ENCODE measurements at regions not wholly inside any gene's neighbourhood (a gene's known extent, or its start where the extent isn't known, plus 50 kb on each side); places are given as distances from the start of the nearest gene placed in this dataset.
"Not testable (repeated sequence)": the region's sequence is repeated elsewhere in the genome, so short reads cannot be mapped to it uniquely, and the experiment has no call there.

DNA sequence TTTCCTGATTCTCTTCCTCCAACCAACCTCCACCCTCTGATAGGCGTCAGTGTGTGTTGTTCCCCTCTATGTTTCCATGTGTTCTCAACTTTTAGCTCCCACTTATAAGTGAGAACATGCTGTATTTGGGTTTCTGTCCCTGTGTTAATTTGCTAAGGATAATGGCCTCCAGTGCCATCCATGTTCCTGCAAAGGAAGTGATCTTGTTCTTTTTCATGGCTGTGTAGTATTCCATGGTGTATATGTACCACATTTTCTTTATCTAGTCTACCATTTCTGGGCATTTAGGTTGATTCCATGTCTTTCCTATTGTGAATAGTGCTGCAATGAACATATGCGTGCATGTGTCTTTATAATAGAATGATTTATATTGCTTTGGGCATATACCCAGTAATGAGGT, 107.1 kb upstream of the CPHXL start:
- H3K36me3 Mint-ChIP-seq = peaks cover 0 to 12% (median 3%) of the 10 kb centered on the region in 5 donors

DNA sequence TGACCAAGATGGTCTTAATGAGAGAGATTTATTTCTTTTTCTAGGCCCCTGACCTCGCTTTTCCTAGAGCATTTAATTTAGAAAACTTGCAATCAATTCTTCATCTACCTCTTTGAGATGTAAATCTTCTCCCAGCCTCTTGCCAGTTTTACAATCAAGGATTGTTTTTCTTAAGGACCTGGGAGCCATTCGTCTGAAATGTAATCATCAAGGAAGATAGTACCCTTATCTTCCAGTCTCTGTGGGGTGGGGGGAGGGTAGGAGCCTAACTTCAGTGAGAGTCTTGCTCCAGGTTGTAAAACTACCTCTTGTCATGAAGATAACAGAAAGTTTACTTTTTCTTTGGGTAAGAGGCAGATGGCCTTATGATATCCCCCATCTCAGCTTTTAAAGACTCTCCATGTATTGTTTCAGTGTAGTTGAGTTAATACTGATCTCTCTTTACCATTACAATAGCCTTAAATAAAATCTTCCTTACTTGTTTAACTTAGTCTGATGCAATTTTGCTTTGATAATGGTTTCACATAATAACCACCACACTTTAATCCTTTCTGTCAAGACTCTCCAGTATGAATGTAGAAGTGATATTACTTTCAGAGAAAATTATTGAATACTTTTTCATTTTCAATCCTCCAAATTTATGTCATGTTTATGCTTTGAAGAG, 110.2 kb upstream of the CPHXL start:
- peaks cover 0 to 42% (median 19%) of the 10 kb centered on the region in 11 donors for H3K9me3 Mint-ChIP-seq
- H3K27me3 Mint-ChIP-seq = peaks cover 0 to 61% (median 33%) of the 10 kb centered on the region in 5 donors
- no peak for DNase-seq
- CTCF ChIA-PET = no interaction called here
- ATAC-seq = no peak
- H3K4me3 Mint-ChIP-seq = no peak overlapping the region
- no peaks in the 10 kb centered on the region for H3K4me1 Mint-ChIP-seq
- no peaks in the 10 kb centered on the region for H3K27me3 ChIP-seq (ENCODE audit: control insufficient read depth in 2 of 2, insufficient read depth in 2 of 2, low read length in 2 of 2)
- POLR2A ChIA-PET = no interaction called here
- no peak overlapping the region for H3K27ac ChIP-seq (ENCODE audit: low read depth, low read length)
- no peaks in the 10 kb centered on the region for H3K36me3 ChIP-seq (ENCODE audit: control insufficient read depth in 2 of 3, insufficient read depth in 3 of 3, low read length in 3 of 3)
- H3K4me3 ChIP-seq (ENCODE audit: low read length) = no peak overlapping the region
- H3K4me1 ChIP-seq (ENCODE audit: control insufficient read depth in 2 of 2, insufficient read depth in 2 of 2, low read length in 2 of 2) = no peaks in the 10 kb centered on the region
- no peaks in the 10 kb centered on the region for H3K9me3 ChIP-seq (ENCODE audit: control insufficient read depth in 2 of 3, low read length in 3 of 3)
- H3K36me3 Mint-ChIP-seq = peaks cover 0 to 12% (median 3%) of the 10 kb centered on the region in 5 donors
- intact Hi-C loops (cut with micrococcal nuclease) = no loop called here
- H3K27ac Mint-ChIP-seq = no peak overlapping the region

More for the DNA sequence above, 107.1 kb upstream of the CPHXL start:
- H3K27me3 ChIP-seq (ENCODE audit: control insufficient read depth in 2 of 2, insufficient read depth in 2 of 2, low read length in 2 of 2); H3K27ac Mint-ChIP-seq; H3K4me3 Mint-ChIP-seq; H3K4me3 ChIP-seq (ENCODE audit: low read length); ATAC-seq; POLR2A ChIA-PET; H3K4me1 ChIP-seq (ENCODE audit: control insufficient read depth in 2 of 2, insufficient read depth in 2 of 2, low read length in 2 of 2); H3K4me1 Mint-ChIP-seq; H3K27ac ChIP-seq (ENCODE audit: low read depth, low read length); intact Hi-C loops (cut with micrococcal nuclease); H3K36me3 ChIP-seq (ENCODE audit: control insufficient read depth in 2 of 3, insufficient read depth in 3 of 3, low read length in 3 of 3); H3K9me3 ChIP-seq (ENCODE audit: control insufficient read depth in 2 of 3, low read length in 3 of 3); DNase-seq; CTCF ChIA-PET: not testable (repeated sequence)
- peaks cover 0 to 83% (median 32%) of the 10 kb centered on the region in 5 donors for H3K27me3 Mint-ChIP-seq
- H3K9me3 Mint-ChIP-seq = peaks cover 6 to 67% (median 24%) of the 10 kb centered on the region in 11 donors

DNA sequence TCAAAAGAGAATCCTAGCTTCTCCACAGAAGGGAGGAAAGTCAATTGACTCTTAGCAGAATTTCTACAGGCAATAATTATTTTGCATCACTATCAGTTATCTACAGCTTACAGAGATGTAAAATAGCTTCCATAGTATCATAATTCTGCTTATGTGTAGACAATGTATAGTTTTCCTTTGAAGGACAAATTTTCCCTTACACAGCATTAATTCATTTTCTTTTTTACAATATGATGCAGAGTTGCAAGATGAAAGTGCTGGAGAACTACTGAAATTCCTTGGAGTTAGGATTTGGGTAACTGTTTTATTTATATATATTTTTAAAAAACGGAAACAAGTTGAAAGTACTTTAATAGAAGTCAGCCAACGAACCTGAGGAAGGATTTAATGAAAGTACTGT, 111.0 kb upstream of the CPHXL start:
- CTCF ChIA-PET = no interaction called here
- Histone ChIP-seq H3K27me3 (ENCODE audit: control insufficient read depth in 2 of 2, insufficient read depth in 2 of 2, low read length in 2 of 2) (no peaks in the 10 kb centered on the region), H3K9me3 (ENCODE audit: control insufficient read depth in 2 of 3, low read length in 3 of 3) (no peaks in the 10 kb centered on the region), H3K27ac (ENCODE audit: low read depth, low read length) (no peak overlapping the region), H3K4me1 (ENCODE audit: control insufficient read depth in 2 of 2, insufficient read depth in 2 of 2, low read length in 2 of 2) (no peaks in the 10 kb centered on the region), H3K4me3 (ENCODE audit: low read length) (no peak overlapping the region), H3K36me3 (ENCODE audit: control insufficient read depth in 2 of 3, insufficient read depth in 3 of 3, low read length in 3 of 3) (no peaks in the 10 kb centered on the region)
- no peaks in the 10 kb centered on the region for H3K4me1 Mint-ChIP-seq
- peaks cover 0 to 35% (median 17%) of the 10 kb centered on the region in 11 donors for H3K9me3 Mint-ChIP-seq
- H3K27me3 Mint-ChIP-seq = peaks cover 0 to 55% (median 35%) of the 10 kb centered on the region in 5 donors
- peaks cover 0 to 12% (median 3%) of the 10 kb centered on the region in 5 donors for H3K36me3 Mint-ChIP-seq
- DNase-seq (no peak), ATAC-seq (no peak)
- no peak overlapping the region for H3K27ac Mint-ChIP-seq
- no peak overlapping the region for H3K4me3 Mint-ChIP-seq
- intact Hi-C loops (cut with micrococcal nuclease) = no loop called here
- POLR2A ChIA-PET = no interaction called here

DNA sequence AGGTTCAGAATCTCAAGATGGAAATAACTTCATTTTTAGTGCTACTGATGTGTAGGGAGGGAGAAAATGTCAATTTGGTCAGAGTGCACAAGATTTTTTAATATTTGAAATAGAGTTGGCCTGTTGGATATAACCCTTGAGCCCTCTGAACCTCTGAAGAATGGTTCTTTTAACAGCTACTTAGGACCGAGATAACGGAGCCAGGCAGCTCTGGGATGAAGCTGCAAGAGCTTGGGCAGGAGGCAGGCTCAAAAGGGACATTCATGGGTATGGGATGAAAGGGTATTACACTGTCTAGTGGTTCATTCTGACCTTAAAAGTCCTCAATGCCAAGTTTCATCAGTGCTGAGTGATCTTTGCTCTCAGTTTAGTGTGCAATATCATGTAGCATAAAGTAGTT, 111.4 kb upstream of the CPHXL start:
- Histone ChIP-seq H3K4me1 (ENCODE audit: control insufficient read depth in 2 of 2, insufficient read depth in 2 of 2, low read length in 2 of 2) (no peaks in the 10 kb centered on the region), H3K27me3 (ENCODE audit: control insufficient read depth in 2 of 2, insufficient read depth in 2 of 2, low read length in 2 of 2) (no peaks in the 10 kb centered on the region), H3K27ac (ENCODE audit: low read depth, low read length) (no peak overlapping the region), H3K9me3 (ENCODE audit: control insufficient read depth in 2 of 3, low read length in 3 of 3) (no peaks in the 10 kb centered on the region), H3K36me3 (ENCODE audit: control insufficient read depth in 2 of 3, insufficient read depth in 3 of 3, low read length in 3 of 3) (no peaks in the 10 kb centered on the region), H3K4me3 (ENCODE audit: low read length) (no peak overlapping the region)
- Mint-ChIP-seq H3K36me3 (peaks cover 0 to 12% (median 3%) of the 10 kb centered on the region in 5 donors), H3K27ac (no peak overlapping the region), H3K4me1 (no peaks in the 10 kb centered on the region), H3K27me3 (peaks cover 0 to 53% (median 35%) of the 10 kb centered on the region in 5 donors), H3K9me3 (peaks cover 0 to 30% (median 13%) of the 10 kb centered on the region in 11 donors), H3K4me3 (no peak overlapping the region)
- POLR2A ChIA-PET = no interaction called here
- CTCF ChIA-PET = no interaction called here
- intact Hi-C loops (cut with micrococcal nuclease) = no loop called here
- ATAC-seq = no peak
- no peak for DNase-seq

DNA sequence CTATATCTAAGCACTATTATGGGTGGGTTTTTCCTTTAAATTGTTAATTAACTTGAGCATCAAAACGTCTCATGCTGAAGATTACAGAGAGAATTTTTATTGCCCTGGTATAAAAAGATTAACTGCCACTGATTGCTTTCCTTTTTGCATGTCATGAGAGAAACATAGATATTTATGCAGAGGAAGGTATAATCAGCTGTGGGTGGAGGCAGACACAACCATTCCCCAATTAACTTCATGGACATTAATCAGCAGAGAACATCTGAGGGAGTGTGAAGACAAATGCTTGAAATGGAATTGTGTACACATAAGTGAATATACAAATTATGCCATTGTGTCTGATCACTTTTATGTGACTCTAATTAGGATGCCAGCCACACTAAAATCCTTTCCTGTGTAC, 115.2 kb upstream of the CPHXL start:
- H3K27ac ChIP-seq (ENCODE audit: low read depth, low read length) = no peak overlapping the region
- no peaks in the 10 kb centered on the region for H3K36me3 ChIP-seq (ENCODE audit: control insufficient read depth in 2 of 3, insufficient read depth in 3 of 3, low read length in 3 of 3)
- no peaks in the 10 kb centered on the region for H3K4me1 ChIP-seq (ENCODE audit: control insufficient read depth in 2 of 2, insufficient read depth in 2 of 2, low read length in 2 of 2)
- H3K36me3 Mint-ChIP-seq = no peaks in the 10 kb centered on the region
- H3K27me3 Mint-ChIP-seq = peaks cover 0 to 24% (median 10%) of the 10 kb centered on the region in 5 donors
- H3K27me3 ChIP-seq (ENCODE audit: control insufficient read depth in 2 of 2, insufficient read depth in 2 of 2, low read length in 2 of 2) = no peaks in the 10 kb centered on the region
- ATAC-seq = no peak
- no peak for DNase-seq
- peaks cover 0 to 4% (median 0%) of the 10 kb centered on the region in 11 donors for H3K9me3 Mint-ChIP-seq
- H3K4me1 Mint-ChIP-seq = no peaks in the 10 kb centered on the region
- POLR2A ChIA-PET = no interaction called here
- no peaks in the 10 kb centered on the region for H3K9me3 ChIP-seq (ENCODE audit: control insufficient read depth in 2 of 3, low read length in 3 of 3)
- no peak overlapping the region for H3K4me3 ChIP-seq (ENCODE audit: low read length)
- CTCF ChIA-PET = no interaction called here
- H3K4me3 Mint-ChIP-seq = no peak overlapping the region
- H3K27ac Mint-ChIP-seq = no peak overlapping the region
- intact Hi-C loops (cut with micrococcal nuclease) = no loop called here

DNA sequence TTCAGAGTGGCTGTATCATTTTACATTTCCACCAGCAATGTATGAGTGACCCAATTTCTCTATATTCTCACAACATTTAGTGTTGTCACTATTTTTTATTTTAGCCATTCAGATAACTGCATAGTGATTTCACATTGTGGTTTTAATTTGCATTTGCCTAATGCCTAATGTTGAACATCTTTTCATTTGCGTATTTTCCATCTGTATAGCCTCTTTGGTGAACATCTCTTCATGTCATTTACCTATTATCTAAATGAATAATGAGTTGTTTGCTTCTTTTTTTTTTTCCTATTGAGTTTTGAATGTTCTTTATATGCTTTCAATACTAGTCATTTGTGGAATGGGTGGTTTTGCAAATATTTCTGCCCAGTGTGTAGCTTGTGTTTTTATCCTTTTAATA, 120.9 kb upstream of the CPHXL start:
- Histone ChIP-seq H3K27me3 (ENCODE audit: control insufficient read depth in 2 of 2, insufficient read depth in 2 of 2, low read length in 2 of 2) (no peaks in the 10 kb centered on the region), H3K36me3 (ENCODE audit: control insufficient read depth in 2 of 3, insufficient read depth in 3 of 3, low read length in 3 of 3) (no peaks in the 10 kb centered on the region), H3K9me3 (ENCODE audit: control insufficient read depth in 2 of 3, low read length in 3 of 3) (no peaks in the 10 kb centered on the region), H3K27ac (ENCODE audit: low read depth, low read length) (no peak overlapping the region), H3K4me3 (ENCODE audit: low read length) (no peak overlapping the region), H3K4me1 (ENCODE audit: control insufficient read depth in 2 of 2, insufficient read depth in 2 of 2, low read length in 2 of 2) (no peaks in the 10 kb centered on the region)
- DNase-seq = no peak
- Mint-ChIP-seq H3K27me3 (peaks cover 1 to 29% (median 24%) of the 10 kb centered on the region in 5 donors), H3K4me3 (no peak overlapping the region), H3K4me1 (no peaks in the 10 kb centered on the region), H3K9me3 (peaks cover 0 to 5% (median 0%) of the 10 kb centered on the region in 11 donors), H3K36me3 (no peaks in the 10 kb centered on the region), H3K27ac (no peak overlapping the region)
- POLR2A ChIA-PET = no interaction called here
- ATAC-seq = no peak
- CTCF ChIA-PET = no interaction called here
- intact Hi-C loops (cut with micrococcal nuclease) = no loop called here

DNA sequence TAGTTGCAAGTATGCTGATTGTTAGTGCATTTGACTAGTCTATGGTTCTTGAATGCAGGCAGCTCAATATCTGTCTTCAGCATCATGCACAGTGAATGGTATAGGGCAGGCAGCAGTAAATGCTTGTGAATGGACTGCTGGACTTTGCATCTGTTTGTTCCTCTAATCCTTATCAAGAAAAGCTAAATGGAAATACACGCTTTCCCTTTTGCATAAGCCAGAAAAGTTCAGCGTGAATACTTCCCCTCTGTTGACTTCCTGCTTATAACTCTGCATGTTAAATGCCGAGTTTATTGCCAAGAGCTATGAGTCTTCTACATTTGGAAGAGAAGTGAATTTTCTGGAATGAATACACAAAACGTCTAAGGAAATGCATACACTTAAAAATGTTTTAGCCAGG, 127.9 kb upstream of the CPHXL start:
- no peaks in the 10 kb centered on the region for H3K4me1 Mint-ChIP-seq
- H3K9me3 ChIP-seq (ENCODE audit: control insufficient read depth in 2 of 3, low read length in 3 of 3) = no peaks in the 10 kb centered on the region
- intact Hi-C loops (cut with micrococcal nuclease) = no loop called here
- H3K4me3 Mint-ChIP-seq = no peak overlapping the region
- peaks cover 0 to 5% (median 0%) of the 10 kb centered on the region in 11 donors for H3K9me3 Mint-ChIP-seq
- ChIA-PET CTCF (no interaction called here), POLR2A (no interaction called here)
- H3K4me3 ChIP-seq (ENCODE audit: low read length) = no peak overlapping the region
- no peak for DNase-seq
- H3K4me1 ChIP-seq (ENCODE audit: control insufficient read depth in 2 of 2, insufficient read depth in 2 of 2, low read length in 2 of 2) = no peaks in the 10 kb centered on the region
- no peaks in the 10 kb centered on the region for H3K36me3 ChIP-seq (ENCODE audit: control insufficient read depth in 2 of 3, insufficient read depth in 3 of 3, low read length in 3 of 3)
- H3K27me3 Mint-ChIP-seq = peaks cover 1 to 33% (median 24%) of the 10 kb centered on the region in 5 donors
- no peak overlapping the region for H3K27ac ChIP-seq (ENCODE audit: low read depth, low read length)
- ATAC-seq = no peak
- no peaks in the 10 kb centered on the region for H3K36me3 Mint-ChIP-seq
- no peaks in the 10 kb centered on the region for H3K27me3 ChIP-seq (ENCODE audit: control insufficient read depth in 2 of 2, insufficient read depth in 2 of 2, low read length in 2 of 2)
- no peak overlapping the region for H3K27ac Mint-ChIP-seq

Measured in naive thymus-derived CD4-positive, alpha-beta T cell (primary cell).